ENCODE measurements at regions not wholly inside any gene's neighbourhood (a gene's known extent, or its start where the extent isn't known, plus 50 kb on each side); places are given as distances from the start of the nearest gene placed in this dataset.
"Not testable (repeated sequence)": the region's sequence is repeated elsewhere in the genome, so short reads cannot be mapped to it uniquely, and the experiment has no call there.

GRCh38 chr4:143819029-143819428 is 86.3 kb downstream of the GYPE start:
- Mint-ChIP-seq H3K27ac (ENCODE audit: low read depth, unreplicated experiment) (no peak overlapping the region), H3K9me3 (ENCODE audit: unreplicated experiment) (no peaks in the 10 kb centered on the region), H3K4me1 (ENCODE audit: insufficient read depth, unreplicated experiment) (no peaks in the 10 kb centered on the region), H3K27me3 (ENCODE audit: insufficient read depth, unreplicated experiment) (peaks cover 39% of the 10 kb centered on the region), H3K4me3 (ENCODE audit: unreplicated experiment) (no peak overlapping the region), H3K36me3 (ENCODE audit: insufficient read depth, unreplicated experiment) (no peaks in the 10 kb centered on the region)
- ChIA-PET POLR2A (no interaction called here), CTCF (no interaction called here)
- no peak for DNase-seq (ENCODE audit: unreplicated experiment)
- intact Hi-C loops (cut with micrococcal nuclease): no loop called here
- TF ChIP-seq, protein P1, sequence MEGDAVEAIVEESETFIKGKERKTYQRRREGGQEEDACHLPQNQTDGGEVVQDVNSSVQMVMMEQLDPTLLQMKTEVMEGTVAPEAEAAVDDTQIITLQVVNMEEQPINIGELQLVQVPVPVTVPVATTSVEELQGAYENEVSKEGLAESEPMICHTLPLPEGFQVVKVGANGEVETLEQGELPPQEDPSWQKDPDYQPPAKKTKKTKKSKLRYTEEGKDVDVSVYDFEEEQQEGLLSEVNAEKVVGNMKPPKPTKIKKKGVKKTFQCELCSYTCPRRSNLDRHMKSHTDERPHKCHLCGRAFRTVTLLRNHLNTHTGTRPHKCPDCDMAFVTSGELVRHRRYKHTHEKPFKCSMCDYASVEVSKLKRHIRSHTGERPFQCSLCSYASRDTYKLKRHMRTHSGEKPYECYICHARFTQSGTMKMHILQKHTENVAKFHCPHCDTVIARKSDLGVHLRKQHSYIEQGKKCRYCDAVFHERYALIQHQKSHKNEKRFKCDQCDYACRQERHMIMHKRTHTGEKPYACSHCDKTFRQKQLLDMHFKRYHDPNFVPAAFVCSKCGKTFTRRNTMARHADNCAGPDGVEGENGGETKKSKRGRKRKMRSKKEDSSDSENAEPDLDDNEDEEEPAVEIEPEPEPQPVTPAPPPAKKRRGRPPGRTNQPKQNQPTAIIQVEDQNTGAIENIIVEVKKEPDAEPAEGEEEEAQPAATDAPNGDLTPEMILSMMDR (IDR thresholded peaks at IDR 0.05; ENCODE audit: unreplicated experiment): no peak
- BruUV-seq (replicated peaks): no TSS peak

- BruUV-seq (replicated peaks); POLR2A ChIA-PET; H3K9me3 Mint-ChIP-seq (ENCODE audit: unreplicated experiment); CTCF ChIA-PET; intact Hi-C loops (cut with micrococcal nuclease); H3K4me3 Mint-ChIP-seq (ENCODE audit: unreplicated experiment); H3K36me3 Mint-ChIP-seq (ENCODE audit: insufficient read depth, unreplicated experiment); H3K4me1 Mint-ChIP-seq (ENCODE audit: insufficient read depth, unreplicated experiment); DNase-seq (ENCODE audit: unreplicated experiment); H3K27ac Mint-ChIP-seq (ENCODE audit: low read depth, unreplicated experiment): not testable (repeated sequence)
- peaks cover 28% of the 10 kb centered on the region for H3K27me3 Mint-ChIP-seq (ENCODE audit: insufficient read depth, unreplicated experiment)
Measured at GRCh38 chr4:143817866-143818265, 87.5 kb downstream of the GYPE start.

- H3K27ac Mint-ChIP-seq (ENCODE audit: low read depth, unreplicated experiment): not testable (repeated sequence)
Measured at GRCh38 chr4:143815375-143815774, 90.0 kb downstream of the GYPE start.

GRCh38 chr4:143813431-143814154 is 91.8 kb downstream of the GYPE start:
- not testable (repeated sequence) for BruUV-seq (replicated peaks)

More at GRCh38 chr4:143815375-143815774, 90.0 kb downstream of the GYPE start:
- BruUV-seq (replicated peaks); POLR2A ChIA-PET; DNase-seq (ENCODE audit: unreplicated experiment); intact Hi-C loops (cut with micrococcal nuclease); H3K4me3 Mint-ChIP-seq (ENCODE audit: unreplicated experiment); H3K9me3 Mint-ChIP-seq (ENCODE audit: unreplicated experiment); H3K4me1 Mint-ChIP-seq (ENCODE audit: insufficient read depth, unreplicated experiment); H3K36me3 Mint-ChIP-seq (ENCODE audit: insufficient read depth, unreplicated experiment); CTCF ChIA-PET: not testable (repeated sequence)
- H3K27me3 Mint-ChIP-seq (ENCODE audit: insufficient read depth, unreplicated experiment): peaks cover 15% of the 10 kb centered on the region

DNA sequence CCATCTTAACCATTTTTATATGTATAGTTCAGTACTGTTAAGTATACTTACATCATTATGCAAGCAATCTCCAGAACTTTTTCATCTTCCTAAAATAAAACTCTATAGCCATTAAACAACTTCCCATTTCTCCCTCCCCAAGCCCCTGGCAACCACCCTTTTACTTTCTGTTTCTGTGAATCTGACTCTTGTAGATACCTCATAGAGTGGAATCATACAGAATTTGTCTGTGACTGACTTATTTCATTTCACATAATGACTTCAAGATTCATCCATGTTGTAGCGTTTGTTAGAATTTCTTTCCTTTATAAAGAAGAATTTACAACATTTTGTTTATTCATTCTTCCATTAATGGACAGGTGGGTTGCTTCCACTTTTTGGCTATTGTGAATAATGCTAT is 91.2 kb upstream of the FREM3 start:
- CTCF ChIA-PET; intact Hi-C loops (cut with micrococcal nuclease); H3K4me1 Mint-ChIP-seq (ENCODE audit: insufficient read depth, unreplicated experiment); H3K4me3 Mint-ChIP-seq (ENCODE audit: unreplicated experiment); DNase-seq (ENCODE audit: unreplicated experiment); POLR2A ChIA-PET; H3K9me3 Mint-ChIP-seq (ENCODE audit: unreplicated experiment); H3K36me3 Mint-ChIP-seq (ENCODE audit: insufficient read depth, unreplicated experiment); BruUV-seq (replicated peaks); H3K27ac Mint-ChIP-seq (ENCODE audit: low read depth, unreplicated experiment): not testable (repeated sequence)
- peaks cover 34% of the 10 kb centered on the region for H3K27me3 Mint-ChIP-seq (ENCODE audit: insufficient read depth, unreplicated experiment)

More at GRCh38 chr4:143813431-143814154, 91.8 kb downstream of the GYPE start:
- intact Hi-C loops (cut with micrococcal nuclease); CTCF ChIA-PET; H3K4me1 Mint-ChIP-seq (ENCODE audit: insufficient read depth, unreplicated experiment); H3K27me3 Mint-ChIP-seq (ENCODE audit: insufficient read depth, unreplicated experiment); H3K36me3 Mint-ChIP-seq (ENCODE audit: insufficient read depth, unreplicated experiment); POLR2A ChIA-PET; DNase-seq (ENCODE audit: unreplicated experiment); H3K9me3 Mint-ChIP-seq (ENCODE audit: unreplicated experiment); H3K27ac Mint-ChIP-seq (ENCODE audit: low read depth, unreplicated experiment); H3K4me3 Mint-ChIP-seq (ENCODE audit: unreplicated experiment): not testable (repeated sequence)

DNA sequence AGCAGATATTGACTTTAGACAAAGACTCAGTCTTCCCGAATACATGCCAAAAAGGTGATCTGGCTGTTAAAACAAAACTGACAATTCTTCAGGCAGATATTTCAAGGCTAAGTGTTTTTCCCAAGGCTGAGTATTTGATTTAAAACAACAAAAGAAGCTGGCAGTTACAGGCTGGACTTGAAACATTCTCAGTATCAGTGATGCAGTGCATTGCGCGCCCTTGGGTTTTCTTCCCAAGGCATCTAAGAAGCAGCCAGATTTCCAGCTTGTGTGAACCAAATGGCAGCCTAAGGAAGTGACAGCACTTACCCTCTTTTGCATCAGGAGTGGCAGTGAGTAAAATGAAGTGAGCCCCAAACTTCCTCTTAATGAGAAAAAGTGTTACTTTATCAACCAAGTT is 90.0 kb upstream of the FREM3 start:
- H3K9me3 Mint-ChIP-seq (ENCODE audit: unreplicated experiment); H3K4me3 Mint-ChIP-seq (ENCODE audit: unreplicated experiment); intact Hi-C loops (cut with micrococcal nuclease); DNase-seq (ENCODE audit: unreplicated experiment); H3K27ac Mint-ChIP-seq (ENCODE audit: low read depth, unreplicated experiment); H3K36me3 Mint-ChIP-seq (ENCODE audit: insufficient read depth, unreplicated experiment); H3K4me1 Mint-ChIP-seq (ENCODE audit: insufficient read depth, unreplicated experiment); BruUV-seq (replicated peaks); POLR2A ChIA-PET: not testable (repeated sequence)
- CTCF ChIA-PET: interaction anchor here (1.3 kb wide), 1 partner anchor 10 kb away, joined by 3 read pairs; no protein-coding TSS in a partner anchor
- peaks cover 34% of the 10 kb centered on the region for H3K27me3 Mint-ChIP-seq (ENCODE audit: insufficient read depth, unreplicated experiment)

DNA sequence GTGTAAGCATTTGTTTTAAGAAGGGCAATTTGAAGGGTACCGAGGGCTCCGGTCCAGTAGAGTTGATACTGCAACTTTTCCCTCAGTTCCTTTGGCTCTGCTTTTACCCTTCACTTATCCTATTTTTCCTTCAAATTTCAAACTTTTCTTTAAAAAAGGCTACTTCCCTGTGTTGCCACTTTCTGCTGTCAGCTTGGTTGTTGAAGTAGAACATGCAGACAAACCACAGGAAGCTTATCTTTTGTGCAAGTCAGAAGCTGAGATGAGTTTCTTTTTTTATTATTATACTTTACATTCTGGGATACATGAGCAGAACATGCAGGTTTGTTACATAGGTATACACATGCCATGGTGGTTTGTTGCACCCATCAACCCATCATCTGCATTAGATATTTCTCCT is 89.1 kb upstream of the FREM3 start:
- intact Hi-C loops (cut with micrococcal nuclease); H3K4me3 Mint-ChIP-seq (ENCODE audit: unreplicated experiment); H3K27ac Mint-ChIP-seq (ENCODE audit: low read depth, unreplicated experiment); H3K36me3 Mint-ChIP-seq (ENCODE audit: insufficient read depth, unreplicated experiment); DNase-seq (ENCODE audit: unreplicated experiment); BruUV-seq (replicated peaks); H3K9me3 Mint-ChIP-seq (ENCODE audit: unreplicated experiment); H3K4me1 Mint-ChIP-seq (ENCODE audit: insufficient read depth, unreplicated experiment): not testable (repeated sequence)
- ChIA-PET POLR2A (interaction anchor here (0.8 kb wide), 1 partner anchor 14 kb away, joined by 3 read pairs; no protein-coding TSS in a partner anchor), CTCF (interaction anchor here (1.3 kb wide), 1 partner anchor 10 kb away, joined by 3 read pairs; no protein-coding TSS in a partner anchor)
- peaks cover 34% of the 10 kb centered on the region for H3K27me3 Mint-ChIP-seq (ENCODE audit: insufficient read depth, unreplicated experiment)

Data from MCF 10A (cell line).